Calu3 (cell line): ENCODE measurements at regions not wholly inside any gene's neighbourhood (a gene's known extent, or its start where the extent isn't known, plus 50 kb on each side); places are given as distances from the start of the nearest gene placed in this dataset.

Experiments used
- BruUV-seq: library from RNA; stranded (reverse); fragments of 400-500 nt; replicated peaks from 2 replicates; lab custom pipeline; 2021; lab: Mats Ljungman, UMichigan
- CTCF ChIA-PET: fragments of 300-600 bp; sonication (Branson Sonifier 250); formaldehyde crosslinking; loops from one replicate; lab custom pipeline; 2022; ENCODE audit warnings: antibody characterized with exemption; lab: Charles Lee
- DNase-seq: peaks from one replicate; pipeline ENCODE4 v3.0.0; 2022
- H3K27ac Mint-ChIP-seq: one replicate; pipeline ENCODE4 v1.8.0; 2022; ENCODE audit warnings: mixed read lengths; ENCODE audit not compliant: unreplicated experiment
- H3K27me3 Mint-ChIP-seq: one replicate; pipeline ENCODE4 v1.8.0; 2022; ENCODE audit warnings: mixed read lengths; ENCODE audit not compliant: unreplicated experiment
- H3K36me3 Mint-ChIP-seq: one replicate; pipeline ENCODE4 v1.8.0; 2022; ENCODE audit warnings: mild to moderate bottlenecking, moderate library complexity, mixed read lengths; ENCODE audit not compliant: insufficient read depth, unreplicated experiment
- H3K4me1 Mint-ChIP-seq: one replicate; pipeline ENCODE4 v1.8.0; 2022; ENCODE audit warnings: mild to moderate bottlenecking, low read depth, mixed read lengths; ENCODE audit not compliant: unreplicated experiment
- H3K4me3 Mint-ChIP-seq: one replicate; pipeline ENCODE4 v1.8.0; 2022; ENCODE audit warnings: mild to moderate bottlenecking, low read depth, moderate library complexity, mixed read lengths; ENCODE audit not compliant: unreplicated experiment
- H3K9me3 Mint-ChIP-seq: one replicate; pipeline ENCODE4 v1.8.0; 2022; ENCODE audit warnings: low read depth, mixed read lengths; ENCODE audit not compliant: unreplicated experiment
- CTCF ChIP-seq: fragments of 200-600 bp; IDR thresholded peaks from one replicate; pipeline ENCODE4 v1.8.0; 2022; ENCODE audit warnings: antibody characterized with exemption; ENCODE audit not compliant: unreplicated experiment
- intact Hi-C: fragments of 100-400 bp; cut with micrococcal nuclease; formaldehyde crosslinking; loops from one replicate; pipeline ENCODE4 v1.10.0; 2022; ENCODE audit not compliant: unreplicated experiment

GRCh38 chr22:49582181-49582580, 245.5 kb downstream of the BRD1 start:
- no peak for TF ChIP-seq CTCF
- no peak for DNase-seq
- Mint-ChIP-seq H3K9me3 (no peaks in the 10 kb centered on the region), H3K4me1 (no peaks in the 10 kb centered on the region), H3K36me3 (no peaks in the 10 kb centered on the region), H3K27ac (no peak overlapping the region), H3K27me3 (peaks cover 26% of the 10 kb centered on the region), H3K4me3 (no peak overlapping the region)
- intact Hi-C loops, result no loop called here
- CTCF ChIA-PET, result no interaction called here
- BruUV-seq, result no TSS peak

- Mint-ChIP-seq H3K27me3 (peaks cover 21% of the 10 kb centered on the region), H3K27ac (no peak overlapping the region), H3K9me3 (no peaks in the 10 kb centered on the region), H3K36me3 (no peaks in the 10 kb centered on the region), H3K4me1 (no peaks in the 10 kb centered on the region), H3K4me3 (no peak overlapping the region)
- intact Hi-C loops, result no loop called here
- BruUV-seq, result no TSS peak
- DNase-seq, result no peak
- CTCF ChIA-PET, result no interaction called here
- no peak for TF ChIP-seq CTCF
These were observed 247.6 kb downstream of the BRD1 start for GRCh38 chr22:49580024-49580423.

GRCh38 chr22:49577168-49578060, 250.3 kb downstream of the BRD1 start:
- Mint-ChIP-seq H3K4me1 (no peaks in the 10 kb centered on the region), H3K27ac (no peak overlapping the region), H3K9me3 (no peaks in the 10 kb centered on the region), H3K27me3 (peaks cover 28% of the 10 kb centered on the region), H3K4me3 (no peak overlapping the region), H3K36me3 (no peaks in the 10 kb centered on the region)
- no peak for DNase-seq
- intact Hi-C loops, result no loop called here
- CTCF ChIA-PET, result no interaction called here
- TF ChIP-seq CTCF, result no peak
- BruUV-seq, result no TSS peak

- no peak for TF ChIP-seq CTCF
- intact Hi-C loops, result no loop called here
- Mint-ChIP-seq H3K36me3 (no peaks in the 10 kb centered on the region), H3K27ac (no peak overlapping the region), H3K27me3 (peaks cover 28% of the 10 kb centered on the region), H3K9me3 (no peaks in the 10 kb centered on the region), H3K4me1 (no peaks in the 10 kb centered on the region), H3K4me3 (no peak overlapping the region)
- DNase-seq, result no peak
- BruUV-seq, result no TSS peak
- CTCF ChIA-PET, result no interaction called here
These were observed 251.2 kb downstream of the BRD1 start for GRCh38 chr22:49576241-49577141.
